Endothelial cell (in vitro differentiated cells): ENCODE measurements at regions not wholly inside any gene's neighbourhood (a gene's known extent, or its start where the extent isn't known, plus 50 kb on each side); places are given as distances from the start of the nearest gene placed in this dataset.

Experiments used
- DNase-seq: peaks from one replicate; pipeline ENCODE4 v3.0.0; 2021; ENCODE audit warnings: low spot score
- H3K27ac Mint-ChIP-seq: one replicate; pipeline ENCODE4 v1.8.0; 2021; ENCODE audit warnings: mixed read lengths, inconsistent platforms; ENCODE audit not compliant: unreplicated experiment
- H3K27me3 Mint-ChIP-seq: one replicate; pipeline ENCODE4 v1.8.0; 2021; ENCODE audit warnings: mild to moderate bottlenecking, moderate library complexity, mixed read lengths, inconsistent platforms; ENCODE audit not compliant: unreplicated experiment
- H3K36me3 Mint-ChIP-seq: one replicate; pipeline ENCODE4 v1.8.0; 2021; ENCODE audit warnings: mild to moderate bottlenecking, low read depth, mixed read lengths, inconsistent platforms; ENCODE audit not compliant: unreplicated experiment
- H3K4me1 Mint-ChIP-seq: one replicate; pipeline ENCODE4 v1.8.0; 2021; ENCODE audit warnings: mild to moderate bottlenecking, mixed read lengths, inconsistent platforms; ENCODE audit not compliant: unreplicated experiment
- H3K4me3 Mint-ChIP-seq: one replicate; pipeline ENCODE4 v1.8.0; 2021; ENCODE audit warnings: mild to moderate bottlenecking, mixed read lengths, inconsistent platforms; ENCODE audit not compliant: unreplicated experiment
- H3K9me3 Mint-ChIP-seq: one replicate; pipeline ENCODE4 v1.8.0; 2021; ENCODE audit warnings: mixed read lengths, inconsistent platforms; ENCODE audit not compliant: unreplicated experiment
- CTCF ChIP-seq: fragments of 200-600 bp; sonication (generic); IDR thresholded peaks from one replicate; pipeline ENCODE4 v1.5.0; 2021; ENCODE audit warnings: antibody characterized with exemption; ENCODE audit not compliant: unreplicated experiment

- H3K9me3 Mint-ChIP-seq = no peaks in the 10 kb centered on the region
- H3K4me3 Mint-ChIP-seq = no peak overlapping the region
- TF ChIP-seq CTCF = no peak
- H3K36me3 Mint-ChIP-seq = no peaks in the 10 kb centered on the region
- no peak for DNase-seq
- no peaks in the 10 kb centered on the region for H3K4me1 Mint-ChIP-seq
- H3K27me3 Mint-ChIP-seq = no peaks in the 10 kb centered on the region
- H3K27ac Mint-ChIP-seq = no peak overlapping the region
Observed at GRCh38 chr4:54526560-54526959, 131.2 kb upstream of the KIT start.

- Mint-ChIP-seq H3K27me3 (no peaks in the 10 kb centered on the region), H3K36me3 (no peaks in the 10 kb centered on the region), H3K4me1 (no peaks in the 10 kb centered on the region), H3K4me3 (no peak overlapping the region), H3K27ac (no peak overlapping the region), H3K9me3 (no peaks in the 10 kb centered on the region)
- no peak for DNase-seq
- no peak for TF ChIP-seq CTCF
Observed at GRCh38 chr4:54527532-54527931, 130.2 kb upstream of the KIT start.

- Mint-ChIP-seq H3K4me1 (peaks cover 34% of the 10 kb centered on the region), H3K27me3 (peaks cover 6% of the 10 kb centered on the region), H3K9me3 (peaks cover 5% of the 10 kb centered on the region), H3K27ac (no peak overlapping the region), H3K4me3 (no peak overlapping the region), H3K36me3 (peaks cover 5% of the 10 kb centered on the region)
- TF ChIP-seq CTCF = no peak
- DNase-seq = peak; percentile 67
Observed at GRCh38 chr4:54539500-54540029, 118.2 kb upstream of the KIT start.

- DNase-seq = no peak
- H3K9me3 Mint-ChIP-seq = no peaks in the 10 kb centered on the region
- H3K27ac Mint-ChIP-seq = no peak overlapping the region
- no peaks in the 10 kb centered on the region for H3K36me3 Mint-ChIP-seq
- peaks cover 34% of the 10 kb centered on the region for H3K4me1 Mint-ChIP-seq
- no peak overlapping the region for H3K4me3 Mint-ChIP-seq
- peaks cover 9% of the 10 kb centered on the region for H3K27me3 Mint-ChIP-seq
- TF ChIP-seq CTCF = no peak
Observed at GRCh38 chr4:54540931-54541330, 116.8 kb upstream of the KIT start.

- no peak overlapping the region for H3K27ac Mint-ChIP-seq
Observed at GRCh38 chr4:54541426-54542118, 116.2 kb upstream of the KIT start.

More at GRCh38 chr4:54541426-54542118, 116.2 kb upstream of the KIT start:
- H3K4me1 Mint-ChIP-seq = peaks cover 34% of the 10 kb centered on the region
- no peak for TF ChIP-seq CTCF
- H3K4me3 Mint-ChIP-seq = no peak overlapping the region
- H3K36me3 Mint-ChIP-seq = no peaks in the 10 kb centered on the region
- peaks cover 9% of the 10 kb centered on the region for H3K27me3 Mint-ChIP-seq
- DNase-seq = no peak
- H3K9me3 Mint-ChIP-seq = no peaks in the 10 kb centered on the region
